DND-41 (cell line): ENCODE measurements at regions not wholly inside any gene's neighbourhood (a gene's known extent, or its start where the extent isn't known, plus 50 kb on each side); places are given as distances from the start of the nearest gene placed in this dataset.

Experiments used
- ATAC-seq: fragments of 200-7000 bp; cut with Tn5 transposase; 3 replicates; pipeline ENCODE4 v1.9.1; 2021; ENCODE audit warnings: low read depth; ENCODE audit not compliant: insufficient read depth
- DNase-seq: peaks from one replicate; pipeline ENCODE4 v3.0.0-alpha.2; 2020
- H2AFZ ChIP-seq: 2 replicates; pipeline ENCODE4 v1.6.0; 2012; ENCODE audit warnings: low read depth, low read length
- H3K27ac ChIP-seq: 2 replicates; pipeline ENCODE4 v1.5.1; 2012; ENCODE audit warnings: low read length, inconsistent platforms
- H3K27me3 ChIP-seq: fragments of 200-600 bp; sonication (generic); 2 replicates; pipeline ENCODE4 v1.6.0; 2012; ENCODE audit warnings: low read length, mild to moderate bottlenecking, inconsistent platforms; ENCODE audit not compliant: insufficient read depth, poor library complexity
- H3K36me3 ChIP-seq: 2 replicates; pipeline ENCODE4 v1.5.1; 2012; ENCODE audit warnings: low read length, inconsistent platforms; ENCODE audit not compliant: insufficient read depth
- H3K4me1 ChIP-seq: 2 replicates; pipeline ENCODE4 v1.5.1; 2012; ENCODE audit warnings: mild to moderate bottlenecking, low read length; ENCODE audit not compliant: insufficient read depth
- H3K4me2 ChIP-seq: 2 replicates; pipeline ENCODE4 v1.6.0; 2012; ENCODE audit warnings: mild to moderate bottlenecking, moderate library complexity, low read length, inconsistent platforms; ENCODE audit not compliant: insufficient read depth
- H3K4me3 ChIP-seq, 2 experiments: fragments of 200-600 bp in 1 of 2; shearing (Covaris generic) in 1 of 2; 2 replicates each; pipeline ENCODE4 v1.5.1; 2012 to 2016; ENCODE audit warnings: inconsistent platforms in 2 of 2, low read length in 2 of 2, mild to moderate bottlenecking in 2 of 2, low read depth in 1 of 2, moderate library complexity in 1 of 2
- H3K79me2 ChIP-seq: 2 replicates; pipeline ENCODE4 v1.6.0; 2012; ENCODE audit warnings: low read length, inconsistent platforms; ENCODE audit not compliant: insufficient read depth
- H3K9ac ChIP-seq: 2 replicates; pipeline ENCODE4 v1.6.0; 2012; ENCODE audit warnings: low read depth, mild to moderate bottlenecking, inconsistent platforms, low read length, moderate library complexity
- H3K9me3 ChIP-seq: 2 replicates; pipeline ENCODE4 v1.5.1; 2012; ENCODE audit warnings: low read length, moderate library complexity, mild to moderate bottlenecking, inconsistent platforms; ENCODE audit not compliant: insufficient read depth, severe bottlenecking
- H4K20me1 ChIP-seq: 2 replicates; pipeline ENCODE4 v1.6.0; 2012; ENCODE audit warnings: low read length; ENCODE audit not compliant: insufficient read depth
- EZH2 ChIP-seq: IDR thresholded peaks from 3 replicates; pipeline ENCODE4 v1.6.1; 2012; ENCODE audit warnings: borderline replicate concordance, low read depth, mild to moderate bottlenecking, moderate library complexity, low read length, inconsistent platforms; ENCODE audit not compliant: severe bottlenecking
- TF ChIP-seq, protein P1 (sequence below): IDR thresholded peaks from 2 replicates; pipeline ENCODE4 v1.5.1; 2012; ENCODE audit warnings: borderline replicate concordance, low read length, moderate library complexity, mild to moderate bottlenecking; ENCODE audit not compliant: poor library complexity, severe bottlenecking; ENCODE audit errors: extremely low read depth

DNA sequence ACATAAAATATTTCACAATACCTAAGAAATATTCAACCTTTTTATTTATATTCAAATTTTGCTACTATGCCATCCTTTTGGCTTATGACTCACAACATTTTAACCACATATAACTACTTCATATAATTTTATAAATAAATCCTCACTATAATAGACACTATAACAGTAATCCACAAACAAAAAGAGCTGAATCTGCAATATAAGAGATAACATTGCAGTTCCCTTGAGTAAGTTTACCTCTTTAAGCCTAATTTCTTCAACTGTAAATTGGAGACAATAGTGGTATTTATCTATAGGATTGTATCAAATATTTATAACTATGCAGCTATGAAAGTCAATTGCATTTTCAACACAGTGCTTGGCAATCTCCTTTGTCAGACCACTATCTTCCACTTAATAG lies 1084.5 kb downstream of the NR2F1-AS1 start:
- H3K27ac ChIP-seq, result no peak overlapping the region
- no peak overlapping the region for H2AFZ ChIP-seq
- no peak overlapping the region for H3K4me2 ChIP-seq
- TF ChIP-seq, protein P1, sequence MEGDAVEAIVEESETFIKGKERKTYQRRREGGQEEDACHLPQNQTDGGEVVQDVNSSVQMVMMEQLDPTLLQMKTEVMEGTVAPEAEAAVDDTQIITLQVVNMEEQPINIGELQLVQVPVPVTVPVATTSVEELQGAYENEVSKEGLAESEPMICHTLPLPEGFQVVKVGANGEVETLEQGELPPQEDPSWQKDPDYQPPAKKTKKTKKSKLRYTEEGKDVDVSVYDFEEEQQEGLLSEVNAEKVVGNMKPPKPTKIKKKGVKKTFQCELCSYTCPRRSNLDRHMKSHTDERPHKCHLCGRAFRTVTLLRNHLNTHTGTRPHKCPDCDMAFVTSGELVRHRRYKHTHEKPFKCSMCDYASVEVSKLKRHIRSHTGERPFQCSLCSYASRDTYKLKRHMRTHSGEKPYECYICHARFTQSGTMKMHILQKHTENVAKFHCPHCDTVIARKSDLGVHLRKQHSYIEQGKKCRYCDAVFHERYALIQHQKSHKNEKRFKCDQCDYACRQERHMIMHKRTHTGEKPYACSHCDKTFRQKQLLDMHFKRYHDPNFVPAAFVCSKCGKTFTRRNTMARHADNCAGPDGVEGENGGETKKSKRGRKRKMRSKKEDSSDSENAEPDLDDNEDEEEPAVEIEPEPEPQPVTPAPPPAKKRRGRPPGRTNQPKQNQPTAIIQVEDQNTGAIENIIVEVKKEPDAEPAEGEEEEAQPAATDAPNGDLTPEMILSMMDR, result no peak
- TF ChIP-seq EZH2, result no peak
- no peaks in the 10 kb centered on the region for H4K20me1 ChIP-seq
- no peaks in the 10 kb centered on the region for H3K27me3 ChIP-seq
- H3K79me2 ChIP-seq, result no peaks in the 10 kb centered on the region
- no peak for DNase-seq
- no peak for ATAC-seq
- H3K9ac ChIP-seq, result no peak overlapping the region
- no peaks in the 10 kb centered on the region for H3K36me3 ChIP-seq
- no peaks in the 10 kb centered on the region for H3K4me1 ChIP-seq
- no peaks in the 10 kb centered on the region for H3K9me3 ChIP-seq
- H3K4me3 ChIP-seq, result no peak overlapping the region

DNA sequence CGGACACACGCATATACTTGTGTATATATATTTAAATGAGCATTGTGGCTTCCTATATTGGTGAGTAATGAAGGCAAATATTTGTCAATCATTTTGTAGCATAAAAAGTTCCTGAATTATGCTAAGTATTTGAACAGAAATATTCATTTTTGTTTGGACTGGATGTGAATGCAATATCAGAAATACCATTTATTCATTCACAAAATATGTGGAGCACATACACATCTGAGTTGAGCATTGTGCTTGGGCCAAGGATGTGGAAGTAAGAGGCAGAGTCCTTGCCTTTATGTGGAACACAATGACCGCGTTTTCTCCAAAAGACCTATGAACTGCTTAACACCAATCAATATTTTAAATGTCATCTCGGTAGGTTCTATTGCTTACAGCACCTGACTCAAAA lies 1086.5 kb downstream of the NR2F1-AS1 start:
- Histone ChIP-seq H4K20me1 (no peaks in the 10 kb centered on the region), H3K4me3 (no peak overlapping the region), H2AFZ (no peak overlapping the region), H3K27ac (no peak overlapping the region), H3K4me1 (no peaks in the 10 kb centered on the region), H3K27me3 (no peaks in the 10 kb centered on the region), H3K4me2 (no peak overlapping the region), H3K9ac (no peak overlapping the region), H3K36me3 (no peaks in the 10 kb centered on the region), H3K9me3 (no peaks in the 10 kb centered on the region), H3K79me2 (no peaks in the 10 kb centered on the region)
- TF ChIP-seq, protein P1, result no peak
- TF ChIP-seq EZH2, result no peak
- ATAC-seq (no peak), DNase-seq (no peak)

DNA sequence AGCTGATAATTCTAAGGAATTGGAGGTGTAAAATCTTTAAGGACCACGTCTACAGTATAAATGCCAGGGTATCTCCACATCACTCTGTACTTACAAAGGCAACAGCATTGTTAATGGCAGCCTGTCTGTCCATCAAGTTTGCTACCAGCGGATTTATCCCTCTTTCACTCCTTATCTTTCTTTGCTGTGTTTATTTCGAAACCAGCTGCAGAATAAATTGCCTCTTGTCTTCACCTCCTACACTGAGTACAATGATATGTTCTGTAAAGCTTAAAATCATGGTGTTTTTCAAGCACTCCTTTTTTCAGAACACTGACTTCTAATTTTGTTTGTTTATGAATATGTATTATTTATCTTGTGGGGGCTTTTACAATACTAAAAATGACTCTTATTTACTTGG lies 1088.1 kb downstream of the NR2F1-AS1 start:
- no peak for DNase-seq
- peak overlapping the region; percentile 26; the same call in 1 of the 2 replicates for H2AFZ ChIP-seq
- ATAC-seq, result no peak

More for the DNA sequence above, 1088.1 kb downstream of the NR2F1-AS1 start:
- H3K9ac ChIP-seq, result no peak overlapping the region
- no peaks in the 10 kb centered on the region for H3K9me3 ChIP-seq
- H3K4me1 ChIP-seq, result no peaks in the 10 kb centered on the region
- no peaks in the 10 kb centered on the region for H3K36me3 ChIP-seq
- no peaks in the 10 kb centered on the region for H3K27me3 ChIP-seq
- TF ChIP-seq EZH2, result no peak
- TF ChIP-seq, protein P1, result no peak
- H3K79me2 ChIP-seq, result no peaks in the 10 kb centered on the region
- no peak overlapping the region for H3K4me3 ChIP-seq
- H3K27ac ChIP-seq, result no peak overlapping the region
- H3K4me2 ChIP-seq, result no peak overlapping the region
- H4K20me1 ChIP-seq, result no peaks in the 10 kb centered on the region
